Activated CD8-positive, alpha-beta T cell treated with anti-CD3 and anti-CD28 coated beads for 36 hours (primary cell): ENCODE measurements at regions not wholly inside any gene's neighbourhood (a gene's known extent, or its start where the extent isn't known, plus 50 kb on each side); places are given as distances from the start of the nearest gene placed in this dataset.

ENCODE experiments used
- ATAC-seq: fragments of 200-7000 bp; cut with Tn5 transposase; one replicate; pipeline ENCODE4 v1.10.0; 2021; ENCODE audit warnings: mild to moderate bottlenecking, moderate library complexity
- CTCF ChIA-PET: fragments of 350-600 bp; sonication (Branson Sonifier 250); formaldehyde crosslinking; loops from one replicate; lab custom pipeline; 2021; ENCODE audit warnings: antibody characterized with exemption; lab: Charles Lee
- POLR2A ChIA-PET: fragments of 350-600 bp; sonication (Branson Sonifier 250); formaldehyde crosslinking; loops from one replicate; lab custom pipeline; 2021; ENCODE audit warnings: antibody characterized with exemption; lab: Charles Lee
- DNase-seq: peaks from one replicate; pipeline ENCODE4 v3.0.0-alpha.2; 2020
- H3K27ac Mint-ChIP-seq: one replicate; pipeline ENCODE4 v1.8.0; 2021; ENCODE audit warnings: mild to moderate bottlenecking, mixed read lengths
- H3K27me3 Mint-ChIP-seq: one replicate; pipeline ENCODE4 v1.8.0; 2021; ENCODE audit warnings: mixed read lengths
- H3K36me3 Mint-ChIP-seq: one replicate; pipeline ENCODE4 v1.8.0; 2021; ENCODE audit warnings: low read depth, mixed read lengths
- H3K4me1 Mint-ChIP-seq: one replicate; pipeline ENCODE4 v1.8.0; 2021; ENCODE audit warnings: low read depth, mixed read lengths
- H3K4me3 Mint-ChIP-seq: one replicate; pipeline ENCODE4 v1.8.0; 2021; ENCODE audit warnings: mild to moderate bottlenecking, moderate library complexity, mixed read lengths
- H3K9me3 Mint-ChIP-seq: one replicate; pipeline ENCODE4 v1.8.0; 2021; ENCODE audit warnings: mixed read lengths
- intact Hi-C: fragments of 100-400 bp; cut with micrococcal nuclease; formaldehyde crosslinking; loops from one replicate; pipeline ENCODE4 v1.10.0; 2022
- TF ChIP-seq, protein P1 (sequence below): fragments of 200-600 bp; IDR thresholded peaks from one replicate; pipeline ENCODE4 v1.8.0; 2022; ENCODE audit warnings: antibody characterized with exemption, mild to moderate bottlenecking

DNA sequence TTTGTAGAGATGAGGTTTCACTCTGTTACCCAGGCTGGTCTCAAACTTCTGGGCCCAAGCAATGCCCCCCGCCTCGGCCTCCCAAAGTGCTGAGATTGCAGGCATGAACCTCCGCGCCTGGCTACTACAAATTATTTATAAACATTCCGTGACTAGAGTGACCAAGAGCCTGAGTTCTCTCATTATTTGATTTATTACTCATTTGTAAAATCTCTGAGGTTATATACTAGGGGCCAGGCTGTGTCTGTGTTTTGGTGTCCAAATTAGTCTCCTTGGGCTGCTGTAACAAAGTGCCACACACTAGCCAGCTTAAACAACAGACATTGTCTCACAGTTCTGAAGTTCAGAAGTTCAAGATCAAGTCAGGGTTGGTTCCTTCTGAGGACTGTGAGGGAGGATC lies 70.8 kb upstream of the ELAC2 start:
- ATAC-seq (no peak), DNase-seq (no peak)
- TF ChIP-seq, protein P1, sequence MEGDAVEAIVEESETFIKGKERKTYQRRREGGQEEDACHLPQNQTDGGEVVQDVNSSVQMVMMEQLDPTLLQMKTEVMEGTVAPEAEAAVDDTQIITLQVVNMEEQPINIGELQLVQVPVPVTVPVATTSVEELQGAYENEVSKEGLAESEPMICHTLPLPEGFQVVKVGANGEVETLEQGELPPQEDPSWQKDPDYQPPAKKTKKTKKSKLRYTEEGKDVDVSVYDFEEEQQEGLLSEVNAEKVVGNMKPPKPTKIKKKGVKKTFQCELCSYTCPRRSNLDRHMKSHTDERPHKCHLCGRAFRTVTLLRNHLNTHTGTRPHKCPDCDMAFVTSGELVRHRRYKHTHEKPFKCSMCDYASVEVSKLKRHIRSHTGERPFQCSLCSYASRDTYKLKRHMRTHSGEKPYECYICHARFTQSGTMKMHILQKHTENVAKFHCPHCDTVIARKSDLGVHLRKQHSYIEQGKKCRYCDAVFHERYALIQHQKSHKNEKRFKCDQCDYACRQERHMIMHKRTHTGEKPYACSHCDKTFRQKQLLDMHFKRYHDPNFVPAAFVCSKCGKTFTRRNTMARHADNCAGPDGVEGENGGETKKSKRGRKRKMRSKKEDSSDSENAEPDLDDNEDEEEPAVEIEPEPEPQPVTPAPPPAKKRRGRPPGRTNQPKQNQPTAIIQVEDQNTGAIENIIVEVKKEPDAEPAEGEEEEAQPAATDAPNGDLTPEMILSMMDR, result no peak
- Mint-ChIP-seq H3K4me3 (no peak overlapping the region), H3K9me3 (no peaks in the 10 kb centered on the region), H3K27ac (no peak overlapping the region), H3K27me3 (peaks cover 2% of the 10 kb centered on the region), H3K36me3 (no peaks in the 10 kb centered on the region), H3K4me1 (peaks cover 6% of the 10 kb centered on the region)
- ChIA-PET CTCF (no interaction called here), POLR2A (no interaction called here)
- intact Hi-C loops, result no loop called here

DNA sequence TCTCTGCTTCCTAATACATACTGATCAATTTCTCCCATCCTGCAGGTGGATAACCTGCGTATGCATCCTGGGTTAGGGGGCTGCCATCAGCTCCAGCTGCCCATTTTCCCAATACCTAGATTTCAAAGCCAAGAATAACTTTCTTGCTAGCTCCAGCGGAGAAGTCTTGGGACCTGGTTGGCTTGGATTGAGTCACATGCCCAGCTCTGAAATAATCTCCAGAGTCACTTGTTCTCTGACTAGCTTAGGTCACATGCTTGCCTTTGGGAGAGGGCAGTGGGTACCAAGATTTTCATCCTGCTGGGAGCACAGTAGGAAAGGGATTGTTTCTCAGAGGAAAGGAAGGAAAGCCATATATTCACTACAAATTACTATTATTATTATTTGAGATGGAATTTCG lies 70.0 kb upstream of the ELAC2 start:
- intact Hi-C loops, result no loop called here
- TF ChIP-seq, protein P1, result no peak
- Mint-ChIP-seq H3K9me3 (no peaks in the 10 kb centered on the region), H3K27me3 (peaks cover 2% of the 10 kb centered on the region), H3K27ac (no peak overlapping the region), H3K4me1 (peaks cover 6% of the 10 kb centered on the region), H3K4me3 (no peak overlapping the region), H3K36me3 (no peaks in the 10 kb centered on the region)
- POLR2A ChIA-PET, result no interaction called here
- CTCF ChIA-PET, result interaction anchor here (0.9 kb wide), 1 partner anchor 57 kb away, joined by 4 read pairs; no protein-coding TSS in a partner anchor
- ATAC-seq (no peak), DNase-seq (no peak)

DNA sequence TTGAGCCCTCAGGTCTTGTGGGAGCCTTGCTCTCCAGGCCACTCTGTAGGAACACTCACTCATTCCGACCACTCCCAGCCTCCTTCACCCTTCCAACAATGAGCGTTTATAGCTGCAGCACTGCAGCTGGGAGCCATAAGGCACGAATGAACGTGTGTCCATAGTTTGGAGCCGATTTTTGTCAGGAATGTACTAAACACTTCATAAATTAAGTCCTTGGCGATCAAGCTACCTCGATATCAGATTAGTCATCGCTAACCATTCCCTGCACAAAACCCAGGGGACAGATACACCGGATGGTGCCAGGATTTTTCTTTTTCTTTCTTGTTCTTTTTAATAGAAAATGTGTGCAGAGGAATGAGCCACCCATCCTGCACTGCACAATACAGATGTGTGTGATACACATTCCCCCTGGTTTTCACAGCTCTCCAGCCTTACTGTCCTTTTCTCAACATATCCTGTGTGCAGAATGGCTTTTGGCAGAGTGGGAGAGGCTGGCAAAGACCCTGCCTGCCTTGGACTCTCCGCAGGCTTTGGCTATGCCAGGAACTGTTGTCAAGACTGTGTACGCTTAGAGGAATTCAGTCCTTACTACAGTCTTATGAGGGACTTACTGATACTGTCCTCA lies 68.4 kb upstream of the ELAC2 start:
- Mint-ChIP-seq H3K4me1 (peaks cover 6% of the 10 kb centered on the region), H3K4me3 (no peak overlapping the region), H3K9me3 (no peaks in the 10 kb centered on the region), H3K36me3 (no peaks in the 10 kb centered on the region), H3K27me3 (peaks cover 3% of the 10 kb centered on the region), H3K27ac (no peak overlapping the region)
- TF ChIP-seq, protein P1, result no peak
- ChIA-PET CTCF (no interaction called here), POLR2A (interaction anchor here (0.6 kb wide), 1 partner anchor 60 kb away, joined by 4 read pairs; no protein-coding TSS in a partner anchor)
- intact Hi-C loops, result no loop called here
- ATAC-seq, result no peak
- no peak for DNase-seq

DNA sequence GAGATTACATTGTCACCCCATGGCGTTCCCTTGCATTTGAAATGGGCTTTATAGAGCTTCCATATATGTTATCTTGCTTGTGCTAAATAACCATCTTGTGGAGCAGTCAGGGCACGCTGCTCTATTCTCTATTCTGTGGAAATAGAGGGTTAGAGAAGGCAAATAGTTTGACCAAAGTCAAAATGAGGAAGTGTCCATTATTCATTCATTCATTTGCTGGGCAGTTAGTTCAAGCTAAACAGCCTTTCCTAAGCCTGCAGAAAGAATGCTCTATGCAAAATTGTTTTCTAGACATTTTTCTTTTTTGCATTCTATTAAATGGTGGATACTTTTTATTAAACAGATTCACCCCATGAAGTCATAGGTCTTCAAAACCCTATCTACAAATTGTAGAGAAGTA lies 67.8 kb upstream of the ELAC2 start:
- CTCF ChIA-PET, result interaction anchor here (1.5 kb wide), 1 partner anchor 29 kb away, joined by 3 read pairs; no protein-coding TSS in a partner anchor
- ATAC-seq, result no peak
- no peaks in the 10 kb centered on the region for H3K9me3 Mint-ChIP-seq
- no peak overlapping the region for H3K27ac Mint-ChIP-seq
- no peaks in the 10 kb centered on the region for H3K36me3 Mint-ChIP-seq
- H3K27me3 Mint-ChIP-seq, result peaks cover 3% of the 10 kb centered on the region
- DNase-seq, result no peak
- peaks cover 6% of the 10 kb centered on the region for H3K4me1 Mint-ChIP-seq
- TF ChIP-seq, protein P1, result no peak
- POLR2A ChIA-PET, result no interaction called here
- H3K4me3 Mint-ChIP-seq, result no peak overlapping the region
- intact Hi-C loops, result no loop called here

DNA sequence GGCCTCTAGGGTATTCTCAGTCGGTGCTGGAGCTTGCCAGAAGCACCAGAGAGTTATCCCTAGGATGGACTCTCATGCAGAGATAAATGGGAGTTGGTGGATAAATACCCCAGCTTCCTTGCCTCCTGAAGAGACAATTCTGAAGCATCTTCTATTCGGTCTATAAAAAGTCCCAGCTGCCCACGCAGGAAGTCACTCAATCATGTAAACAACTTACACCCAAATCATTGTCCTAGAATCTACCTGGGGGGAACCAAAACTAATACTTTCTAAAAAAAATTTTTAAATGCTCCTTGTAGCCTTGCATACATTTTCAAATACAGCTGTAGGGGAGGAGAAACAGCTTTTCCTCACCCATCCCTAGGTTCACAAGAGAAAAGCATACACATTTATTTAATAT lies 66.6 kb upstream of the ELAC2 start:
- no peak for DNase-seq
- no peaks in the 10 kb centered on the region for H3K9me3 Mint-ChIP-seq
- ChIA-PET CTCF (interaction anchor here (1.5 to 2.5 kb wide), 2 partner anchors 30 to 54 kb away, joined by 3 to 8 read pairs; no protein-coding TSS in a partner anchor), POLR2A (no interaction called here)
- peaks cover 6% of the 10 kb centered on the region for H3K4me1 Mint-ChIP-seq
- intact Hi-C loops, result no loop called here
- no peak for ATAC-seq
- no peak overlapping the region for H3K27ac Mint-ChIP-seq
- no peaks in the 10 kb centered on the region for H3K36me3 Mint-ChIP-seq
- TF ChIP-seq, protein P1, result no peak
- H3K4me3 Mint-ChIP-seq, result no peak overlapping the region
- peaks cover 1% of the 10 kb centered on the region for H3K27me3 Mint-ChIP-seq
